22Rv1 (cell line): ENCODE measurements at regions not wholly inside any gene's neighbourhood (a gene's known extent, or its start where the extent isn't known, plus 50 kb on each side); places are given as distances from the start of the nearest gene placed in this dataset.

Source experiments
- CTCF ChIP-seq: fragments of 450-650 bp; IDR thresholded peaks from 2 replicates; pipeline ENCODE4 v1.5.1; 2017; ENCODE audit warnings: mild to moderate bottlenecking
- ZFX ChIP-seq: fragments of 450-650 bp; IDR thresholded peaks from 2 replicates; pipeline ENCODE4 v1.6.1; 2017; ENCODE audit warnings: antibody characterized with exemption, borderline replicate concordance

- TF ChIP-seq CTCF, result no peak
- no peak for TF ChIP-seq ZFX
These were observed 105.9 kb upstream of the PCDH15 start for GRCh38 chr10:54906940-54907339.
